ENCODE measurements at regions not wholly inside any gene's neighbourhood (a gene's known extent, or its start where the extent isn't known, plus 50 kb on each side); places are given as distances from the start of the nearest gene placed in this dataset.

DNA sequence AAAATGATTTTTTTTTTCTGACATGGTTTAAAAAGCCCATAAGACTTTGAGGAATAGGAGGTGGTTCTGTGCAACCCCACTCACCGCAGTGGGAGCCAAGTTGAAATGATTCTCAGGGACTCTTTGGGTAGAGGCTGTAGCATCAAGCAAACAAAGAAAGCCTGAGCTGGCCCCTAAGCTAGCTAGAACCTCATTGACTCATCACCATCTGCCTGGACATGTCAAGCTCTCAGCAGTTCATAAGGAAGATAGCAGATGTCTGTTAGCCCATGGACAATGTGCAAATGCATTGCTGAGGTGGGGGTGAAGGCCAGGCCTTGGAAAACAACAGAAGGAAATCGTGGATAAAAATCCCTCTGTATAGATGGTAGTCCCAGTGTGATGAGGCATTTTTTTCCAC is 234.8 kb downstream of the NR2F2 start:
- Histone ChIP-seq H3K79me1 (ENCODE audit: low read depth in 1 of 2, low read length in 2 of 2) (no peaks in the 10 kb centered on the region), H3K9ac (ENCODE audit: low read depth, low read length) (no peak overlapping the region), H2BK120ac (ENCODE audit: low read depth, low read length) (no peak overlapping the region), H3K4ac (ENCODE audit: low read depth, low read length) (no peak overlapping the region), H4K8ac (ENCODE audit: low read depth in 2 of 2, low read length in 2 of 2) (no peak overlapping the region), H2BK20ac (ENCODE audit: low read depth, low read length) (no peak overlapping the region), H3K23ac (ENCODE audit: low read depth, low read length) (no peak overlapping the region), H3K18ac (ENCODE audit: low read depth, low read length) (no peak overlapping the region), H3K4me3 (ENCODE audit: insufficient read depth, low read depth, low read length) (no peak overlapping the region), H2AFZ (replicated peaks; ENCODE audit: low read length, poor library complexity) (no peak overlapping the region), H4K5ac (ENCODE audit: low read depth, low read length) (no peak overlapping the region), H3K56ac (ENCODE audit: extremely low read depth, insufficient read depth, low read length) (no peak overlapping the region), H3K4me2 (ENCODE audit: low read depth, low read length) (no peak overlapping the region), H3K9me3 (ENCODE audit: control insufficient read depth, insufficient read depth, low read length) (peaks cover 10% of the 10 kb centered on the region), H4K91ac (ENCODE audit: insufficient read depth, low read depth, low read length) (no peak overlapping the region), H3K36me3 (ENCODE audit: control insufficient read depth, insufficient read depth, low read length) (no peaks in the 10 kb centered on the region), H2BK5ac (ENCODE audit: low read depth, low read length, poor library complexity, severe bottlenecking) (no peak overlapping the region), H2AK5ac (ENCODE audit: low read depth, low read length) (no peak overlapping the region), H3K4me1 (ENCODE audit: control insufficient read depth, insufficient read depth, low read length) (no peaks in the 10 kb centered on the region), H3K9me1 (ENCODE audit: insufficient read depth, low read length) (no peaks in the 10 kb centered on the region), H2BK15ac (ENCODE audit: low read depth, low read length) (no peak overlapping the region), H4K20me1 (ENCODE audit: insufficient read depth, low read length) (no peaks in the 10 kb centered on the region), H3K27ac (ENCODE audit: insufficient read depth, low read length) (no peak overlapping the region), H3K27me3 (ENCODE audit: control insufficient read depth, insufficient read depth, low read length) (no peaks in the 10 kb centered on the region), H3K14ac (replicated peaks; ENCODE audit: low read depth, low read length) (no peak overlapping the region), H2AK9ac (replicated peaks; ENCODE audit: low read depth, low read length, poor library complexity) (no peak overlapping the region)
- DNase-seq (no peak), ATAC-seq (ENCODE audit: low read depth) (no peak)
- CTCF ChIA-PET = no interaction called here
- in situ Hi-C loops (cut with MboI; ENCODE audit: low sequenced_read_pairs) (no loop called here), dilution Hi-C loops (cut with HindIII; ENCODE audit: low sequenced_read_pairs, unreplicated experiment) (no loop called here), intact Hi-C loops (cut with micrococcal nuclease) (no loop called here)
- POLR2A ChIA-PET (ENCODE audit: unreplicated experiment) = no interaction called here
- no CpG with 5 or more reads among the region's 2 CpGs for WGBS, 2 experiments (ENCODE audit: extremely low coverage in 2 of 2, insufficient read length in 1 of 2)
- BruUV-seq (replicated peaks) = no TSS peak
- TF ChIP-seq MAZ (IDR thresholded peaks at IDR 0.05; ENCODE audit: borderline replicate concordance, low read depth, low read length) (no peak), RCOR1 (IDR thresholded peaks at IDR 0.05; ENCODE audit: insufficient replicate concordance, low read length) (no peak), MAFK (IDR thresholded peaks at IDR 0.05; ENCODE audit: low read depth, low read length) (no peak), CEBPB (IDR thresholded peaks at IDR 0.05; ENCODE audit: low read depth, low read length) (no peak), CHD1 (IDR thresholded peaks at IDR 0.05; ENCODE audit: low read depth, low read length) (no peak), ELK1 (IDR thresholded peaks at IDR 0.05; ENCODE audit: borderline replicate concordance, low read depth, low read length) (no peak)

All from IMR-90 (cell line).